K562 (cell line): ENCODE measurements at regions not wholly inside any gene's neighbourhood (a gene's known extent, or its start where the extent isn't known, plus 50 kb on each side); places are given as distances from the start of the nearest gene placed in this dataset.

Experiments
- ATAC-seq: fragments of 200-7000 bp; cut with Tn5 transposase; 3 replicates; pipeline ENCODE4 v1.9.1; 2020; ENCODE audit warnings: moderate library complexity
- BruUV-seq: library from RNA; stranded (reverse); fragments of 400-500 nt; replicated peaks from 2 replicates; lab custom pipeline; 2021; lab: Mats Ljungman, UMichigan
- CTCF ChIA-PET: fragments of 300-600 bp; formaldehyde crosslinking; extraction: SDS; loops from one replicate; lab custom pipeline; 2021; ENCODE audit warnings: low intra/inter-chr PET ratio; lab: Yijun Ruan, JAX
- POLR2A ChIA-PET: fragments of 300-600, 350-650 bp; sonication (Branson Sonifier 250); formaldehyde crosslinking; extraction: SDS; loops from one replicate; lab custom pipeline; 2021; ENCODE audit warnings: antibody characterized with exemption, inconsistent platforms; lab: Yijun Ruan, JAX
- DNase-seq, 4 experiments: peaks; one replicate each; pipeline versions ENCODE4 v3.0.0 to v3.0.0-alpha.2; 2011 to 2018; ENCODE audit warnings: low spot score in 3 of 4, mixed read lengths in 3 of 4; ENCODE audit errors: extremely low read depth in 1 of 4
- FAIRE-seq: peaks from 2 replicates; lab custom pipeline; 2011; peaks lifted over from hg19 to GRCh38; lab: Jason Lieb, UNC
- H2AFZ ChIP-seq: 2 replicates; pipeline ENCODE4 v1.6.0; 2011; ENCODE audit warnings: low read depth, low read length, control low read depth, inconsistent platforms
- H3K27ac ChIP-seq: fragments of 200-600 bp; 3 replicates; pipeline ENCODE4 v1.8.0; 2011; ENCODE audit warnings: low read depth, mild to moderate bottlenecking, control low read depth, inconsistent platforms, low read length, moderate library complexity, mixed read lengths; ENCODE audit errors: extremely low read depth
- H3K27me3 ChIP-seq, 2 experiments: fragments of 300-600 bp in 1 of 2; 2 replicates in 1 of 2; 3 replicates in 1 of 2; pipeline versions ENCODE4 v1.6.0 to v1.8.0; 2011; ENCODE audit warnings: inconsistent platforms in 2 of 2, low read length in 2 of 2, mild to moderate bottlenecking in 1 of 2, mixed read lengths in 1 of 2, moderate library complexity in 1 of 2; ENCODE audit not compliant: control insufficient read depth in 2 of 2, insufficient read depth in 2 of 2
- H3K36me3 ChIP-seq: fragments of 300-600 bp; 3 replicates; pipeline ENCODE4 v1.8.0; 2011; ENCODE audit warnings: mild to moderate bottlenecking, low read length, inconsistent platforms; ENCODE audit not compliant: control insufficient read depth, insufficient read depth
- H3K4me1 ChIP-seq, 2 experiments: fragments of 200-600 bp in 1 of 2; replicated peaks in 1 of 2; 2 replicates in 1 of 2; 3 replicates in 1 of 2; pipeline versions ENCODE4 v1.5.1 to v1.8.0; 2011; ENCODE audit warnings: inconsistent platforms in 2 of 2, low read length in 2 of 2, mild to moderate bottlenecking in 1 of 2, mixed read lengths in 1 of 2, moderate library complexity in 1 of 2; ENCODE audit not compliant: control insufficient read depth in 2 of 2, insufficient read depth in 2 of 2
- H3K4me2 ChIP-seq: 2 replicates; pipeline ENCODE4 v1.6.1; 2011; ENCODE audit warnings: low read length, control low read depth, inconsistent platforms, mixed read lengths; ENCODE audit not compliant: insufficient read depth
- H3K4me3 ChIP-seq: fragments of 200-600 bp; sonication (generic), shearing (Covaris generic); 2 replicates; pipeline ENCODE4 v1.5.1; 2016; ENCODE audit warnings: control low read depth, inconsistent platforms
- H3K79me2 ChIP-seq: fragments of 200-600 bp; 3 replicates; pipeline ENCODE4 v1.8.0; 2011; ENCODE audit warnings: low read length, inconsistent platforms; ENCODE audit not compliant: control insufficient read depth, insufficient read depth
- H3K9ac ChIP-seq, 2 experiments: 2 replicates each; pipeline versions ENCODE4 v1.6.0 to v1.6.1; 2011; ENCODE audit warnings: low read depth in 2 of 2, low read length in 2 of 2, control low read depth in 1 of 2, inconsistent platforms in 1 of 2, mild to moderate bottlenecking in 1 of 2, mixed read lengths in 1 of 2; ENCODE audit not compliant: insufficient read depth in 1 of 2
- H3K9me1 ChIP-seq: one replicate; pipeline ENCODE4 v1.6.0; 2011; ENCODE audit warnings: inconsistent platforms, mild to moderate bottlenecking, low read length, moderate library complexity; ENCODE audit not compliant: control insufficient read depth, insufficient read depth
- H3K9me3 ChIP-seq: replicated peaks from 2 replicates; pipeline ENCODE4 v1.5.1; 2011; ENCODE audit warnings: low read depth, low read length, inconsistent platforms; ENCODE audit not compliant: control insufficient read depth, insufficient read depth
- H4K20me1 ChIP-seq: replicated peaks from 2 replicates; pipeline ENCODE4 v1.6.1; 2011; ENCODE audit warnings: low read length, inconsistent platforms, mixed read lengths; ENCODE audit not compliant: control insufficient read depth, insufficient read depth
- CBFB ChIP-seq: sonication (generic); formaldehyde crosslinking; IDR thresholded peaks from 2 replicates; pipeline ENCODE4 v1.4.0; 2020; ENCODE audit warnings: mild to moderate bottlenecking, missing genetic modification reagents
- CBX3 ChIP-seq, 2 experiments: IDR thresholded peaks; 1 replicate in 1 of 2; 2 replicates in 1 of 2; pipeline ENCODE4 v1.6.1; 2012; ENCODE audit warnings: inconsistent platforms in 2 of 2, low read length in 2 of 2, borderline replicate concordance in 1 of 2, control low read depth in 1 of 2
- DDX20 ChIP-seq: fragments of 450-650 bp; IDR thresholded peaks from 2 replicates; pipeline ENCODE4 v1.6.1; 2016; ENCODE audit warnings: missing genetic modification characterization, low read depth, mild to moderate bottlenecking, missing compliant biosample characterization, moderate library complexity
- GABPB2 ChIP-seq: fragments of 250-450 bp; sonication (Bioruptor Pico); conservative IDR thresholded peaks from 2 replicates; pipeline ENCODE4 v1.5.1; 2021; ENCODE audit warnings: mild to moderate bottlenecking
- POLR3A ChIP-seq: IDR thresholded peaks from 2 replicates; pipeline ENCODE4 v1.6.1; 2011; ENCODE audit warnings: borderline replicate concordance, mild to moderate bottlenecking, moderate library complexity; ENCODE audit not compliant: insufficient read length, insufficient read depth; ENCODE audit errors: extremely low read depth
- RNF2 ChIP-seq: sonication (generic); IDR thresholded peaks from 2 replicates; pipeline ENCODE4 v1.6.1; 2016
- SAFB ChIP-seq: fragments of 200-400 bp; formaldehyde crosslinking; IDR thresholded peaks from 2 replicates; pipeline ENCODE4 v1.6.1; 2017; ENCODE audit warnings: low read depth, low read length, borderline replicate concordance
- SPI1 ChIP-seq: IDR thresholded peaks from 2 replicates; pipeline ENCODE4 v1.6.1; 2011; ENCODE audit warnings: low read depth, low read length, control low read depth, borderline replicate concordance
- VEZF1 ChIP-seq: fragments of 200-800 bp; sonication (Bioruptor generic); IDR thresholded peaks from 2 replicates; pipeline ENCODE4 v1.6.1; 2017; ENCODE audit warnings: missing genetic modification characterization, missing compliant biosample characterization
- ZNF175 ChIP-seq: fragments of 200-800 bp; sonication (Bioruptor generic); IDR thresholded peaks from 2 replicates; pipeline ENCODE4 v1.6.1; 2016; ENCODE audit warnings: low read depth, mild to moderate bottlenecking, missing genetic modification characterization, missing compliant biosample characterization
- ZNF717 ChIP-seq: fragments of 250-450 bp; sonication (Bioruptor Pico); IDR thresholded peaks from 2 replicates; pipeline ENCODE4 v1.5.0; 2021
- WGBS: fragments of 100-300 bp; shearing (Covaris generic); methylation state at CpG from one replicate; pipeline ENCODE4 v1.1.6; 2016; ENCODE audit warnings: low coverage, mixed read lengths; ENCODE audit not compliant: insufficient coverage; ENCODE audit errors: missing lambda C conversion rate; 5-methylcytosine and 5-hydroxymethylcytosine counted together
- in situ Hi-C: fragments of 300-500 bp; cut with MboI; formaldehyde crosslinking; loops from 4 replicates; pipeline ENCODE4 v1.15.0; 2018; ENCODE audit warnings: inconsistent platforms, mixed read lengths
- intact Hi-C: fragments of 100-400 bp; cut with micrococcal nuclease; formaldehyde crosslinking; loops from 2 replicates; pipeline ENCODE4 v1.14.2; 2022
- TF ChIP-seq, protein P1 (sequence below): fragments of 250-450 bp; sonication (Bioruptor Pico); IDR thresholded peaks from 2 replicates; pipeline ENCODE4 v1.8.0; 2022; ENCODE audit warnings: inconsistent platforms
- TF ChIP-seq, protein P2 (sequence below): fragments of 450-650 bp; IDR thresholded peaks from 2 replicates; pipeline ENCODE4 v1.6.1; 2016; ENCODE audit warnings: antibody characterized with exemption
- TF ChIP-seq, protein P3 (sequence below), 3 experiments: IDR thresholded peaks in 2 of 3; conservative IDR thresholded peaks in 1 of 3; 2 replicates each; pipeline ENCODE4 v1.5.1; 2011 to 2012; ENCODE audit warnings: low read length in 3 of 3, mild to moderate bottlenecking in 3 of 3, control low read depth in 2 of 3, improper control_type of control experiment in 1 of 3, inconsistent platforms in 1 of 3, low read depth in 1 of 3, mixed read lengths in 1 of 3, moderate library complexity in 1 of 3; ENCODE audit not compliant: insufficient read depth in 2 of 3
- TF ChIP-seq, protein P4 (sequence below), 3 experiments: fragments of 200-800 bp in 1 of 3; sonication (Bioruptor generic) in 1 of 3; sonication (generic) in 1 of 3; formaldehyde crosslinking in 1 of 3; IDR thresholded peaks; 2 replicates each; pipeline versions ENCODE4 v1.6.1 to v1.8.0; 2016 to 2022; ENCODE audit warnings: mild to moderate bottlenecking in 2 of 3, missing compliant biosample characterization in 2 of 3, missing genetic modification characterization in 2 of 3, missing genetic modification reagents in 1 of 3

- POLR2A ChIA-PET = no interaction called here
- H3K9ac ChIP-seq = no peak overlapping the region
- no peaks in the 10 kb centered on the region for H3K79me2 ChIP-seq
- no peak for ATAC-seq
- H4K20me1 ChIP-seq = no peaks in the 10 kb centered on the region
- H2AFZ ChIP-seq = no peak overlapping the region
- BruUV-seq = no TSS peak
- intact Hi-C loops = no loop called here
- no peak overlapping the region for H3K4me2 ChIP-seq
- no peak overlapping the region for H3K27ac ChIP-seq
- H3K36me3 ChIP-seq = no peaks in the 10 kb centered on the region
- no peaks in the 10 kb centered on the region for H3K4me1 ChIP-seq
- FAIRE-seq = no peak
- 0% methylated on average over 1 of the region's 1 CpG for WGBS
- CTCF ChIA-PET = no interaction called here
- no peaks in the 10 kb centered on the region for H3K9me3 ChIP-seq
- in situ Hi-C loops = no loop called here
- no peaks in the 10 kb centered on the region for H3K27me3 ChIP-seq
- DNase-seq = no peak
- H3K4me3 ChIP-seq = no peak overlapping the region
- no peaks in the 10 kb centered on the region for H3K9me1 ChIP-seq
- TF ChIP-seq VEZF1 (CRISPR knock-in tag) (no peak), POLR3A (no peak), ZNF175 (CRISPR knock-in tag) (no peak), DDX20 (tag) (no peak), RNF2 (no peak), CBFB (CRISPR knock-in tag) (no peak), ZNF717 (CRISPR knock-in tag) (no peak), SAFB (no peak), GABPB2 (CRISPR knock-in tag) (no peak), CBX3 (IDR thresholded peaks at IDR 0.05; ENCODE audit: borderline replicate concordance in 1 of 2, low read length in 2 of 2) (no peak), SPI1 (no peak)
- TF ChIP-seq, protein P1, sequence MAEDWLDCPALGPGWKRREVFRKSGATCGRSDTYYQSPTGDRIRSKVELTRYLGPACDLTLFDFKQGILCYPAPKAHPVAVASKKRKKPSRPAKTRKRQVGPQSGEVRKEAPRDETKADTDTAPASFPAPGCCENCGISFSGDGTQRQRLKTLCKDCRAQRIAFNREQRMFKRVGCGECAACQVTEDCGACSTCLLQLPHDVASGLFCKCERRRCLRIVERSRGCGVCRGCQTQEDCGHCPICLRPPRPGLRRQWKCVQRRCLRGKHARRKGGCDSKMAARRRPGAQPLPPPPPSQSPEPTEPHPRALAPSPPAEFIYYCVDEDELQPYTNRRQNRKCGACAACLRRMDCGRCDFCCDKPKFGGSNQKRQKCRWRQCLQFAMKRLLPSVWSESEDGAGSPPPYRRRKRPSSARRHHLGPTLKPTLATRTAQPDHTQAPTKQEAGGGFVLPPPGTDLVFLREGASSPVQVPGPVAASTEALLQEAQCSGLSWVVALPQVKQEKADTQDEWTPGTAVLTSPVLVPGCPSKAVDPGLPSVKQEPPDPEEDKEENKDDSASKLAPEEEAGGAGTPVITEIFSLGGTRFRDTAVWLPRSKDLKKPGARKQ = no peak
- TF ChIP-seq, protein P2, sequence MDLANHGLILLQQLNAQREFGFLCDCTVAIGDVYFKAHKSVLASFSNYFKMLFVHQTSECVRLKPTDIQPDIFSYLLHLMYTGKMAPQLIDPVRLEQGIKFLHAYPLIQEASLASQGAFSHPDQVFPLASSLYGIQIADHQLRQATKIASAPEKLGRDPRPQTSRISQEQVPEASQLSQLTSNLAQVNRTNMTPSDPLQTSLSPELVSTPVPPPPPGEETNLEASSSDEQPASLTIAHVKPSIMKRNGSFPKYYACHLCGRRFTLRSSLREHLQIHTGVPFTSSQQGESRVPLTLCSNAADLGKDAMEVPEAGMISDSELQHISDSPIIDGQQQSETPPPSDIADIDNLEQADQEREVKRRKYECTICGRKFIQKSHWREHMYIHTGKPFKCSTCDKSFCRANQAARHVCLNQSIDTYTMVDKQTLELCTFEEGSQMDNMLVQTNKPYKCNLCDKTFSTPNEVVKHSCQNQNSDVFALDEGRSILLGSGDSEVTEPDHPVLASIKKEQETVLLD = no peak
- TF ChIP-seq, protein P3, sequence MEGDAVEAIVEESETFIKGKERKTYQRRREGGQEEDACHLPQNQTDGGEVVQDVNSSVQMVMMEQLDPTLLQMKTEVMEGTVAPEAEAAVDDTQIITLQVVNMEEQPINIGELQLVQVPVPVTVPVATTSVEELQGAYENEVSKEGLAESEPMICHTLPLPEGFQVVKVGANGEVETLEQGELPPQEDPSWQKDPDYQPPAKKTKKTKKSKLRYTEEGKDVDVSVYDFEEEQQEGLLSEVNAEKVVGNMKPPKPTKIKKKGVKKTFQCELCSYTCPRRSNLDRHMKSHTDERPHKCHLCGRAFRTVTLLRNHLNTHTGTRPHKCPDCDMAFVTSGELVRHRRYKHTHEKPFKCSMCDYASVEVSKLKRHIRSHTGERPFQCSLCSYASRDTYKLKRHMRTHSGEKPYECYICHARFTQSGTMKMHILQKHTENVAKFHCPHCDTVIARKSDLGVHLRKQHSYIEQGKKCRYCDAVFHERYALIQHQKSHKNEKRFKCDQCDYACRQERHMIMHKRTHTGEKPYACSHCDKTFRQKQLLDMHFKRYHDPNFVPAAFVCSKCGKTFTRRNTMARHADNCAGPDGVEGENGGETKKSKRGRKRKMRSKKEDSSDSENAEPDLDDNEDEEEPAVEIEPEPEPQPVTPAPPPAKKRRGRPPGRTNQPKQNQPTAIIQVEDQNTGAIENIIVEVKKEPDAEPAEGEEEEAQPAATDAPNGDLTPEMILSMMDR (IDR thresholded peaks at IDR 0.05 in 2 of 3, conservative IDR thresholded peaks at IDR 0.05 in 1 of 3; ENCODE audit: insufficient read depth in 2 of 3, low read depth in 1 of 3, low read length in 3 of 3) = no peak
- TF ChIP-seq, protein P4, sequence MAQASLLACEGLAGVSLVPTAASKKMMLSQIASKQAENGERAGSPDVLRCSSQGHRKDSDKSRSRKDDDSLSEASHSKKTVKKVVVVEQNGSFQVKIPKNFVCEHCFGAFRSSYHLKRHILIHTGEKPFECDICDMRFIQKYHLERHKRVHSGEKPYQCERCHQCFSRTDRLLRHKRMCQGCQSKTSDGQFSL (CRISPR knock-in tag; IDR thresholded peaks at IDR 0.05) = no peak
- TF ChIP-seq, protein P4 (tag; IDR thresholded peaks at IDR 0.05) = no peak
Observed at GRCh38 chr10:94101894-94102293, 108.2 kb downstream of the PLCE1 start.
